Stimulated activated CD4-positive, alpha-beta T cell treated with anti-CD3 and anti-CD28 coated beads, TNF-alpha, amount 100 ng/mL, for 24 hours (primary cell): ENCODE measurements at regions not wholly inside any gene's neighbourhood (a gene's known extent, or its start where the extent isn't known, plus 50 kb on each side); places are given as distances from the start of the nearest gene placed in this dataset.

Experiments
- DNase-seq, 3 experiments: peaks; one replicate each; pipeline ENCODE4 v3.0.0-alpha.2; 2020; ENCODE audit warnings: low read depth in 3 of 3

DNA sequence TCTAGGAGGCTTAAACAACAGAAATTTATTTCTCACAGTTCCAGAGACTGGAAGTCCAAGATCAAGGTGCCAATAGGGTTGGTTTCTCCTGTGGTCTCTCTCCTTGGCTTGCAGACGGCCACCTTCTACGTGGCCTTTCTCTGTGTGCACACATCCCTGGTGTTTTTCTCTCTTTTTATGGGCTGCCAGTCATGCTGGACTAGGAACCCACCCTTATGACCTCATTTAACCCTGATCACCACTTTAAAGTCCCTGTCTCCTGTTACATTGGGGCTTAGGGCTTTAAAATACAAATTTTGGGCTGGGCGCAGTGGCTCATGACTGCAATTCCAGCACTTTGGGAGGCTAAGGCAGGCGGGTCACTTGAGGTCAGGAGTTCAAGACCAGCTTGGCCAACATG is 157.1 kb downstream of the TLE1 start:
- DNase-seq, result no peak

DNA sequence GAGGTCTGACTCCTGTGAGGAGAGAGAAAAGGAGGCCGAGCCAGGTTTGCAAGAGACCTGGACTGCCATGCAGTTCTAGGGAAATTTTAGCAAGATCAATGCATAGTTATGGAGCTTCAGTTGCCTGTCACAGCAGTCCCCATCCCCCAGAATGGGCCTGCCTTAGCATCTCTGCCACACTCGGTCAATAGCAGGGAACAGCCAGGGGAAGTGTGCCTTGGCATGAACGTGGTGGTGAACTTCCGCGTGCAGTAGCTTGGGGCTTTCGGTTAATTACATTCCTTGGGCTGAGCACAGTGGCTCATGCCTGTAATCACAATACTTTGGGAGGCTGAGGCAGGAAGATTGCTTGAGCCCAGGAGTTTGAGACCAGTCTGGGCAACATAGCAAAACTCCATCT is 157.8 kb downstream of the TLE1 start:
- no peak for DNase-seq

DNA sequence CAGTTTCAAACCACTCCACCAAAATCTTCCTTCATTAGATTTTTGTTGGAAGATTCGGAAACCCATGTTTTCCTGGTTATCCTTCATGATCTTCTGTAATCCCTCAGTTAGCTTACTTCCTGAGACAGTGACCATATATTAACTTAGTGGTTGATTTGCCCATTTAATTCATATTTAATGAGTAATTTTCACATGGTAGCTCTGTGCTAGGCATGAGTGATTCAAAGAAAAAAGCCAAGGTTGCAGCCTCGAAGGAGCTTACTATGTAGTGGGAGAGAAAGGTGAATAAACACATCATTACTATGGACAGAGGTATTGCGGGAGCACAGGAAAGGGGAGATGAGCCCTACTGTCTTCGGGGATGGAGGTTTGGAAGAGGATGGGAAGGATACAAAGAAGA is 158.5 kb downstream of the TLE1 start:
- DNase-seq, result no peak

DNA sequence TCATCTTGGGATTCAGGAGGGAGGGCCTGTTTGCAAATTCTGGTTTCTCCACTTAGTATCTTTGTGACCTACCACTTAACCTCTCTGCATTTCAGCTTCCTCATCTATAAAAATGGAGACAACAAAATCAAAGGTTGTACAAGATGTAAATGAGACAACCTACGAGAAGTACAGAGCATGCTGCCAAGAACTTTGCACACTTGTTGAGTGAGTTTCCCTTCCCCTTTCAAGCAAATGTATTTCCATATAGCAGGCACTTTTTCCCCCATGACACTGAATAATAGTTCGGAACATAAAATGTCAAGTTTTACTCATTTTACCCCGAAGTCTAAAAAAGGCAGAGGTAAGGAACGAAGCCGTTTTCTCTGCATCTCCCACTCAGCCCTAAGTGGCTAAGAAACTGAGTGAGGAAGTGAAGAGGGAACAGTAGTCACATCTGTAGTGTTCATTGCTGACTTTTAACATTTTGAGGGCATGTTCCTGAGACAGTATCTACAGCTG is 159.0 kb downstream of the TLE1 start:
- no peak for DNase-seq

DNA sequence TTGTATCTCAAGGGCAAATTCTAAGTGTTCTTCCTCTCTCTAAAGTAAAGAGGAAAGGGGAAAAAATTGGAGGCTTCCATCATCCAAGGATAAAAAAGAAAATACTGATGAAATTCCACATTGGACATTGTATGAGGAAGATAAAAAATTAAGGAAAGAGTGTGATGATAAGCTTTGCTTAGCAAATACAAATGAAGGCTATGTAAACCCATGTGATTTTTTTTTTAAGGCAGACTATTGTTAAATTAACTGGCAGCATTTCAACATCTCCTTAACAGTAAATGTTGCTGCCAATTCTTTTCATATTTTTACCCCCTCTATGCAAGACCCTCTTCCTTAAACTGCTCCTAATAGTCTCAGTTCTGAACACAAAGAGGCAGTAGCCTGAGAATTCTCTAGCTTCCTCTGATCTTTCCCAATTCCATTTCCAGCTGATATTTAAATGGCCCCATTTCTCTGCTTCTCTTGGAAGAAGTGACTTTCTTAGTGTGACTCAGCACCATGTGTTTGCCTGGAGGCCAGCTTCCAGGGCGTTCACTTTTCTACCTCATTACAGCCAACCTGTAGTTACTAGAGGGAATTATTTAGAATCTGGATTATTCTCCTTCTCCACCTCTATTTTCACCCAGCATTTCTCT is 159.7 kb downstream of the TLE1 start:
- no peak for DNase-seq

DNA sequence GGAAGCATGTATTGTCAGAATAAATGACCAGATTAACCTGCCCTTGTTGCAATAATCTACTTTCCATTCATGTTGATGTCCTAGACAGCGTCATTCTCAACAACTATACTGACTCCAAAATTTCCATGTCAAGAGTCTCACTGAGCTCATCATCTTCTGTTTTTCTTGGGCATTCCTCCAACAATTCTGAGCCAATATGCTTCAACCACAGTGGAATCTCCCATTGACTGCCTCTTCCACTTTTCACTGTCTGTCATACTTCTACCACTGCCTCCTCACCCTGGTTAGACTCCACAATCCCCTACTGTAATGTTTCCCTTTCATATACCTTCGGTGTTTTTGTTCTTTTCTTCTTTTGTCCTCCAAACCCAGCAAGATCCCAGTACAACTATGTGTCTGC is 162.8 kb downstream of the TLE1 start:
- no peak for DNase-seq

DNA sequence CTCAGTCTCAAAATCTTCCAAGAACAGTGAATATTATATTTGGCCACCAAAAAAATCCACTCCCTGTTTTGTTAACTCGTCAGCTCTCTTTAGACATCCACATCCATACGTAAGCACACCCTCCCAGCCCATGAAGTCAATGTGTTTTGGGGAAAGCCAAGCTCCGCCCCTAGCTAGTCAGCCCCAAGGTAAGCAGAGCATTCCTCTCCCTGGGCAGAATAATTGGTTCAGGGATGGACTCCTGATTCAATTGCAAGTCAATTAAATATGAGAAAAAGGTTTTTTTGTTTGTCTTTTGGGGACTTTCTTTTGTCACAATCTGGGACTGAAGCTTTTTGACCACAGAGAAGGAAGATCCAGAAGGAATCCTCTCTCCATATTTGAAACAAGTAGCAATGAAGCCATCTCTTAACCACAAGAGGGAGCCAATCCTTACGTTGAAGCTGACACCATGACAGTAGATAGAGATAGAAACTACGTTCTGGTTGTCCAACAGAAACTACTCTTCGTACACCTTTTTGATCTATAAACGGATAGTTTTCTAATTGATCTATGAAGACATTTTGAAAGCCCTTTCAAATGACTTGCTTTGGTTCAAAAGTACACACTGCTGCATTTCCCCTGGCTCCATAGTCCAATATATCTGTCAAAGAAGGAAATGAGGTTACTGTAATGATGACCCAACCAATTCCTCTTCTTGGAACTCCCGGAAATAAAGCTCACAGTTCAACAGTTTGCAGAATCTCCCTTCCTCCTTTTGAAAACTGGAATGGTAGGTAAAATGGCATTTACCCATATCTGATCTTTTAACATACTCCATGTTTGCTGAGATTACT is 166.4 kb downstream of the TLE1 start:
- DNase-seq, result no peak

DNA sequence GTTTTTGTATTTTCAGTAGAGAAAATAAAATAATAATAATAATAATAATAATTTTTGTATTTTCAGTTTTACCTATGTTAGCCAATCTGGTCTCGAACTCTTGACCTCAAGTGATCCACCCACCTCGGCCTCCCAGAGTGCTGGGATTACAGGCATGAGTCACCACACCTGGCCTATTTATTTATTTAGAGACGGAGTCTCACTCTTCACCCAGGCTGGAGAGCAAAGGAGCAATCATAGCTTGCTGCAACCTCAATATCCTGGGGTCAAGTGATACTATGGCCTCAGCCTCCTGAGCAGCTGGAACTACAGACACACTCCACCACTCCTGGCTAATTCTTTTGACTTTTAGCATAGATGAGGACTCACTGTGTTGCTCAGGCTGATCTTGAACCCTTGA is 167.5 kb downstream of the TLE1 start:
- DNase-seq, result no peak

DNA sequence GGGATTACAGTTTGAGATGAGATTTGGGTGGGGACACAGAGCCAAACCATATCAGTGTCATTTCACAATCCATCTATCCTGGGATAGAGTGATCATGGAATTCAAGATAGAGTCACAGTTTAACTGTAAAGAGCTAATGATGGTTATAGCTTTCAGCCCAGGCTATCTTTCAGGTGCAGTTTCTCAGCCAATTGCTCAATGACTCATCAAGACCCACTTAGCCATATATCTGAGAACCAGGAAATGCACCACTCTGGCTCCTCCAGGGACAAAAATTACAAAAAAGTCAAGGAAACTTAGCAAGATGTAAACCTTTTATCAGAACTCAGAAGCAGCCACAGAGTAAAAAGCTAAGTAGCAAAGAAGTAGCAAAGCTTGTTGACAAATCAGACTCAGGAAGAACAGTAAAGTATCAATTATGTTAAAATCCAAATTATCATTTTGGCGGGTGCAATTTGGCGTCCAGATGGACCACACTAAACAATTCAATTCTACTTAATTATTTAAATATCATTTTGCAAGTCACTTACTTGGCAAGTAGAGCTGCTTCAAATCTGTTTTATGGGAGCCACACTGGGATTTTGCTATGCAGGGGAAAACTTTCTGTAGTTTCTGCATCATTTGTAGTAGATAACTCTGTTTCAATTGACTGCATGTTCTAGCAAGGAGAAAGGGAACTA is 169.4 kb downstream of the TLE1 start:
- DNase-seq, result no peak

DNA sequence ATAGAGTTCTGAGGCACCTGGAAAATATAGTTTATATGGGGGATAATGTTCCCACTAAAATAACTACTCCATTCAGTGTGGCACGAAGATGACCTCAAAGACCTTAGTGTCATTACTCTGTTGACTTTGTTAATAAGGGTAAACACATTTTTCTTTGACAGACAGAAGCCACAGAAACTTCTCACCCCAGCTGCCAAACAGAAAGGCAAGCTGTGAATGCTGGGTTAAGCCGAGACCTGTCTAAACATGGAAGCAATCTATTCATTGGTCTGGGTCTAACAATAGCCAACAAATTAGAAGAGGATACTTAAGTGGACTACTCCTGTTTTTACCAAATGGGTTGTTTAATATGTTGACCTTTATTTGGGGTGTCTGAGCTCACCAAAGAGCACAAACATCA is 171.4 kb downstream of the TLE1 start:
- DNase-seq, result no peak

DNA sequence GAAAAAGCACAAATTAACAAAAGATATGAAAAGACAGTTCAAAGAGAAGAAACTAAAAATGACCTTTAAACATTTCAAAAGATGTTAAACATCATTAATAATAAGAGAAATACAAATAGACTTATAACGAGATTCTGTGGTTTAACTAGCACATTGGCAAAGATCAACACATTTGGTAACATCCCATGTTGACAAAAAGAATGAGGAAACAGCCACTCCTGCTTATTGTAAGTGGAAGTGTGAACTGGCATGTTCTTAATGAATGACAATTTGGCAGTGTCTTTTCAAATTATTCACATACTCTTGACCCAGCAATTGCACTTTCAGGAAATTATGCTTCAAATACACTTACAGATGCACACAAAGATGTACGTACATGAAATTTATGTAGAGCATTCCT is 176.3 kb downstream of the TLE1 start:
- DNase-seq, result no peak

DNA sequence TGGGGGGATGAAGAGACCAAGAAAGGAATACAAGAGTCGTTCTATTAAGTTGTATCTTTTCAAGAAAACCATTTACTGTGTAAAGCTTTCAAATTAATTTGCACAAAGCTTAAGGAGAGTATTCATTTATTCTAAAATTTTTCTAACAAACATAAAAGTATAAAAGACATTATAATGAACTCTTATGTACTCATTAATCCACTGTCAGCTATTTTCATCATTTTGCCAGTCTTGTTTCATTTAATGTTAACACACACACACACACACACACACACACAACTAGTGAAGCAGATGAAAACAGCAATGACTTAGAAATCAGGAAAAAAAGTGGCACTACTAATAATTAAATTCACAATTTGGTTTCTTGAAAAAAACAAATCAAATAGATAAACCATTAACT is 176.7 kb downstream of the TLE1 start:
- DNase-seq, result no peak

DNA sequence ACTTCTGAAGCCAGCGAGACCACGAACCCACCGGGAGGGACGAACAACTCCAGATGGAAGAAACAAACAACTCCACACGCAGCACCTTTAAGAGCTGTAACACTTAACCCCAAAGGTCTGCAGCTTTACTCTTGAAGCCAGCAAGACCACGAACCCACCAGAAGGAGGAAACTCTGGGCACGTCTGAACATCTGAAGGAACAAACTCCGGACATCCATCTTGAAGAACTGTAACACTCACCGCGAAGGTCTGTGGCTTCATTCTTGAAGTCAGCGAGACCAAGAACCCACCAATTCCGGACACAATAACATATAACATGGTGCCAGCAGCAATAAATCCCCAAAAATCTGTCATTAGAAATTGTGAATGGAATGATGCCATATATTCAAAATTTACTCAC is 180.9 kb downstream of the TLE1 start:
- DNase-seq, result no peak

DNA sequence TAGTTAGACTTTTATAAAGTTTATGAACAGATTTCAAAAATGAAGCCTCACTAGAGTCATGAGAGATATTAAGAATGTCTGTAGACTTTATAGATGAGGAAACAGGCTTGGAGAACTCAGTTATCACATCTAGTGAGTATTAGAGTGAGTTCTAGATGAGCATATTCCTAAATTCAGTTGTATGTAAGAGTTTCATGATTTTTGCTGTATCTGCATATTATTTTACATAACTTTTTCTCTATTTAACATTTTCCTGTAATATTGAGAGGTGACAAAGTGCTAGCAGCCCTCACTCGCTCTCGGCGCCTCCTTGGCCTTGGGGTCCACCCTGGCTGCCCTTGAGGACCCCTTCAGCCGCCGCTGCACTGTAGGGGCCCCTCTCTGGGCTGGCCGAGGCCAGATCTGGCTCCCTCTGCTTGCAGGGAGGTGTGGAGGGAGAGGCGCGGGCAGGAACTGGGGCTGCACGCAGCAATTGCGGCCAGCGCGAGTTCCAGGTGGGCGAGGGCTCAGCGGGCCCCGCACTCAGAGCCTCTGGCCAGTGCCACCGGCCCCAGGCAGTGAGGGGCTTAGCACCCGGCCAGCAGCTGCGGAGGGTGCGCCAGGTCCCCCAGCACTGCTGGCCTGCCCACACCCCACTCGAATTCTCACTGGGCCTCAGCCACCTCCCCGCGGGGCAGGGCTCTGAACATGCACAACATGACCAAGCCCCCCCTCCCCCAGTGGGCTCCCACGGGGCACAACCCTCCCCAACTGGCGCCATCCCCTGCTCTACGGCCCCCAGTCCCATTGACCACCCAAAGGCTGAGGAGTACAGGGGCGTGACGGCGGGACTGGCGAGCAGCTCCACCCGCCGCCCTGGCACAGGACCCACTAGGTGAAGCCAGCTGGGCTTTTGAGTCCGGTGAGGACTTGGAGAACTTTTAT is 182.1 kb downstream of the TLE1 start:
- DNase-seq, result no peak

DNA sequence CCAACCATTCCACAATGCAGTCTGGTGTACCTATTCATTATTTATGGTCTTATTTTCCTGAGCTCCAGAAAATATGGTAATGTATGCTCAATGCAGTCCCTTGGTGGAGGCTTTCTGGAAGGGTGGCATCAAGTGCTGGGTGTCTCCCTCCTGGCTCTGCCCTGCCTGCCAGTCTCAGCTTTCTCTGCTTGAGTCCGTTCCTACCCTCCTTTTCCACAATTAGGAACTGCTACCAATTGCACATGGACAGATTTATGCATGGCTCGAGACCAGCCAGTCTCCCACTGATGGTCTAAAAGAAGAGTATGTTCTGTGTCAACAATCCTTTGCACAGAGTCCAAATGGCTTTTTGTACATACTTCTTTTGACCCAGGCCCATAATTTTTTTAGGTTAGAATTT is 189.8 kb downstream of the TLE1 start:
- DNase-seq, result no peak

DNA sequence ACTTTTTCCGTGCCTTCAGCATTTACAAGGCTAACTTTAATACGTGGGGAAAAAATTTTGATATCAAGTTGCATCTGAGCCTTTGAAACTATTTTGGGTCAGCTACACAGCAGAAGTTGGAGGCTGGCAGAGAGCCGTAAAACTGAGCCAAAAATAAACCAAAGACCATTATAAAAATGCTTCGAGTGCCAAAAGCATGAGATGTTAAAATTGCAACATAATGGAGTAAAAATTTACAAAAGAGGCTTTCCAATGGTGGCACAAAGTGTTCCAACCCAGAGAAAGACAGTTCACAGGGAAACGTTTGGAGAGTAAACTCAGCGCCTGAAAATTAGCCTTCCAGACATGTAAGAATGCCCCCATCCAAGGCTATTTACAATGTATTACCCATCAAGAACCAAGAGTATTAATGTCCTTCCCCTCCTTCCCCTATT is 190.3 kb downstream of the TLE1 start:
- no peak for DNase-seq

DNA sequence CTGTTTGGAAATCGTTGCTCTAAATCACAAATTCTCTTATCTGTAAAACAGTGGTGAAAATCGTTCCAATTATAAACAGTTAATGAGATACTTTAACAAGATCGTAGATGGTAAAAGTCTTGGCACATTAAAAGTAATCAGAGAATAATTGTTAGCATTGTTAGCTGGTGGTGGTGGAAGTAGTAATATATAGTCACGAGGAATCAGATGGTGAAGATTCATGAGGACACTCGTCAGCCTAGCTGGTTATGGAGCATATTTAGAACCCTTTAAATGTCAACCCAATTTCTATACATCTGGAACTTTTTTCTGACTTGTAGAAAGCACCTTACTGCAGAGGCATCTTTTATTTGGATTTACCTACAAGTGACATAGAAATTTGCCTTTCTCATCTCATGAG is 190.8 kb downstream of the TLE1 start:
- no peak for DNase-seq

DNA sequence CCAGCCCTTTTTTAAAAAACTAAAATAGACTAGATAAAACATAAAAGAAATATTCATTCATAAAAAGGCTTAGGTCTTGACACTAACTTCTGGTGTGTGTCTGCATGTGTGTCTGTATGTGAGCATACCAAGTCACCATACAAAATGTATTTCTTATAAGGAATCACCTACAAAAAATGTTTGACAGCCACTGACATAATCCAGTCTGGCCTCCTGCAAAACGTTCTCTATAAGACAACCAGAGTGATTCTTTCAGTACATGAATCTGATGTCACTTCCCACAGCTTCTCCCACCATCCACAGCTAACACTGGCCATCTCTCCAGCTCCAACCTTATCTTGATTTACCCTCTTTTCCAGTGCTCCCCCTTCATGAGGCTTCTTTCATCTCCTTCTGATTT is 192.3 kb downstream of the TLE1 start:
- DNase-seq, result no peak

DNA sequence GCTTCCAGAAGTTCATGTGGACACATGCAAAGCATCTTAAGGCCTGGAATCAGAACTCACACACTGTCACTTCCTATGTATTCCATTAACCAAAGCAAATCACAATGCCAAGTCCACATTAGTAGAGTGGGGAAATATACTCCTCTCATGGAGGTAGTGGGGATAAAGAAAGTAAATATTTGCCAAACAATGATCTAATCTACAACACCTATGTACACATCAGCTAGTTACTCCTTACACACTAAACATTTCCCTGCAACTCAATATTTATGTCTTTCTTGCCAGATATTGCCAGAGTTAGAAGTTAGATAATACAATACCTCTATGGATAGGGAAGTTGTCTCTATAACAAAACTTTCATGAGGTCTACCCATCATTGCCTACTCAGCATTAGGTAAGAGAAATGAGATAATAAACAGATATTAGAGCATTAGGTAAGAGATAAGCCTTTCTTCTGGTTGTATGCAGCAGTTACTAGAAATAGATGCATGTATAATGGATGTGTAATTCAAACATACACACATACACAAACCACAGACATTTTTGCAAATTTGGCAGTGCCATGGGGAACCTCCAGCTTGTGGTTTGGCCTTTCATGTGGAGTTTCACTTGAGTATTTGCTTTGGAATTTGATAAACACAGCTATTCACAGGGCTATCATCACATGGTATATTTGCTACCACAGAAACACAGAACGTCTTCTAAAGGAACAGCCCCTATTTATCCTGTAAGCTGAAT is 196.5 kb downstream of the TLE1 start:
- no peak for DNase-seq

DNA sequence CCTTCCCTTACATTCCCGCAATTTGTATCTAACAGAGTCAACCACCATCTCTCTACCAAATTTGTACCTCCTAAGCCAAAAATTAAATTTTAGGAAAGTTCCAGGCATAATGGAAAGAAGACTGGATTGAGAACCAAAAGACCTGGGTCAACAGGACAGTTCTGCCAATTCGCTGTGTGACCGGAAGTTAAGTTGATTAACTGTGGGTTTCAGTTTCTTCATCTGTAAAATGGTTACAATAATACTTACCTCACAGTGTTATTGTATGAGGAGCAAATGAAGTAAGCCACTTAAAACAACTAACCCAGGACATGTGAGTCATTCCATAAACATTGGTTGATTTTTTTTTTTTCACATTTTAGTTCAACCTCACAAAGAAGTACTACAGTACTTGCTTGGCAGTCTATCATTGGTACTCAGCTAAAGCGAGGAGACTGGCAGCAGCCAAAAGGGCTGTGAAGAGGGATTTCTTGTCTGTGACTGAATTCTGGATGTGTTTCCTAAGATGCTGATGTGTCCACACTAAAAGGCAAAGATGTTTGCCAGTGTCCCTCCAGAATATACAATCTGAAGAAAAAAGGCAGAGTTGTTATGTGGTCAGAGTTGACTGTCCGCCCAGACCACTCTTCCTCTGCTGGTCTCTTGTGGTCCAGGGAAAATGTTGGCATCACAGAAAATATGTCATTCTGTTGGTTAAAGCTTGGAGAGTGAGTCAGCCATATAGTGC is 198.6 kb downstream of the TLE1 start:
- no peak for DNase-seq
